ENCODE measurements at regions not wholly inside any gene's neighbourhood (a gene's known extent, or its start where the extent isn't known, plus 50 kb on each side); places are given as distances from the start of the nearest gene placed in this dataset.
"Not testable (repeated sequence)": the region's sequence is repeated elsewhere in the genome, so short reads cannot be mapped to it uniquely, and the experiment has no call there.

- ATAC-seq: no peak
- TF ChIP-seq RARB (CRISPR knock-in tag; IDR thresholded peaks at IDR 0.05) (no peak), BACH2 (CRISPR knock-in tag; IDR thresholded peaks at IDR 0.05; ENCODE audit: borderline replicate concordance) (no peak), ZC3H10 (CRISPR knock-in tag; IDR thresholded peaks at IDR 0.05) (no peak), ZNF70 (CRISPR knock-in tag; IDR thresholded peaks at IDR 0.05) (no peak), ZFP3 (CRISPR knock-in tag; IDR thresholded peaks at IDR 0.05) (no peak), TCF4 (CRISPR knock-in tag; IDR thresholded peaks at IDR 0.05; ENCODE audit: borderline replicate concordance) (no peak)
- TF ChIP-seq, protein P1, sequence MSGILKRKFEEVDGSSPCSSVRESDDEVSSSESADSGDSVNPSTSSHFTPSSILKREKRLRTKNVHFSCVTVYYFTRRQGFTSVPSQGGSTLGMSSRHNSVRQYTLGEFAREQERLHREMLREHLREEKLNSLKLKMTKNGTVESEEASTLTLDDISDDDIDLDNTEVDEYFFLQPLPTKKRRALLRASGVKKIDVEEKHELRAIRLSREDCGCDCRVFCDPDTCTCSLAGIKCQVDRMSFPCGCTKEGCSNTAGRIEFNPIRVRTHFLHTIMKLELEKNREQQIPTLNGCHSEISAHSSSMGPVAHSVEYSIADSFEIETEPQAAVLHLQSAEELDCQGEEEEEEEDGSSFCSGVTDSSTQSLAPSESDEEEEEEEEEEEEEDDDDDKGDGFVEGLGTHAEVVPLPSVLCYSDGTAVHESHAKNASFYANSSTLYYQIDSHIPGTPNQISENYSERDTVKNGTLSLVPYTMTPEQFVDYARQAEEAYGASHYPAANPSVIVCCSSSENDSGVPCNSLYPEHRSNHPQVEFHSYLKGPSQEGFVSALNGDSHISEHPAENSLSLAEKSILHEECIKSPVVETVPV (CRISPR knock-in tag; IDR thresholded peaks at IDR 0.05): no peak
- TF ChIP-seq, protein P2, sequence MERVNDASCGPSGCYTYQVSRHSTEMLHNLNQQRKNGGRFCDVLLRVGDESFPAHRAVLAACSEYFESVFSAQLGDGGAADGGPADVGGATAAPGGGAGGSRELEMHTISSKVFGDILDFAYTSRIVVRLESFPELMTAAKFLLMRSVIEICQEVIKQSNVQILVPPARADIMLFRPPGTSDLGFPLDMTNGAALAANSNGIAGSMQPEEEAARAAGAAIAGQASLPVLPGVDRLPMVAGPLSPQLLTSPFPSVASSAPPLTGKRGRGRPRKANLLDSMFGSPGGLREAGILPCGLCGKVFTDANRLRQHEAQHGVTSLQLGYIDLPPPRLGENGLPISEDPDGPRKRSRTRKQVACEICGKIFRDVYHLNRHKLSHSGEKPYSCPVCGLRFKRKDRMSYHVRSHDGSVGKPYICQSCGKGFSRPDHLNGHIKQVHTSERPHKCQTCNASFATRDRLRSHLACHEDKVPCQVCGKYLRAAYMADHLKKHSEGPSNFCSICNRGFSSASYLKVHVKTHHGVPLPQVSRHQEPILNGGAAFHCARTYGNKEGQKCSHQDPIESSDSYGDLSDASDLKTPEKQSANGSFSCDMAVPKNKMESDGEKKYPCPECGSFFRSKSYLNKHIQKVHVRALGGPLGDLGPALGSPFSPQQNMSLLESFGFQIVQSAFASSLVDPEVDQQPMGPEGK (CRISPR knock-in tag; IDR thresholded peaks at IDR 0.05; ENCODE audit: borderline replicate concordance): no peak
These were observed 336.3 kb downstream of the PPP1R3A start for GRCh38 chr7:113582471-113582870.

DNA sequence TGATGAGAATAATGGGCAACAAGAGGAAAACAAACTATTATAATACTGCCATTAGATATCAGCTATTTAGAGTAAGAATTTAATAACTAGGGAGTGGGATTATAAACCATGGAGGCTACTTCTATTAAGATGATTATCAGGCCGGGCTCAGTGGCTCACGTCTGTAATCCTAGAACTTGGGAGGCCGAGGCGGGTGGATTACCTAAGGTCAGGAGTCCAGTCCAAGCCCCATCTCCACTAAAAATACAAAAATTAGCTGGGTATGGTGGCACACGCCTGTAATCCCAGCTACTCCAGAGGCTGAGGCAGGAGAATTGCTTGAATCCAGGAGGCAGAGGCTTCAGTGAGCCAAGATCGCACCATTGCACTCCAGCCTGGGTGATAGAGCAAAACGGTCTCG, 355.6 kb downstream of the PPP1R3A start:
- not testable (repeated sequence) for ATAC-seq

- TF ChIP-seq TCF4 (CRISPR knock-in tag; IDR thresholded peaks at IDR 0.05; ENCODE audit: borderline replicate concordance): no peak
- TF ChIP-seq ZFP3 (CRISPR knock-in tag; IDR thresholded peaks at IDR 0.05): no peak
- no peak for TF ChIP-seq CSDC2 (CRISPR knock-in tag; IDR thresholded peaks at IDR 0.05)
- TF ChIP-seq ESRRG (CRISPR knock-in tag; IDR thresholded peaks at IDR 0.05): no peak
- TF ChIP-seq TOX (CRISPR knock-in tag; IDR thresholded peaks at IDR 0.05; ENCODE audit: borderline replicate concordance): no peak
- TF ChIP-seq, protein P3, sequence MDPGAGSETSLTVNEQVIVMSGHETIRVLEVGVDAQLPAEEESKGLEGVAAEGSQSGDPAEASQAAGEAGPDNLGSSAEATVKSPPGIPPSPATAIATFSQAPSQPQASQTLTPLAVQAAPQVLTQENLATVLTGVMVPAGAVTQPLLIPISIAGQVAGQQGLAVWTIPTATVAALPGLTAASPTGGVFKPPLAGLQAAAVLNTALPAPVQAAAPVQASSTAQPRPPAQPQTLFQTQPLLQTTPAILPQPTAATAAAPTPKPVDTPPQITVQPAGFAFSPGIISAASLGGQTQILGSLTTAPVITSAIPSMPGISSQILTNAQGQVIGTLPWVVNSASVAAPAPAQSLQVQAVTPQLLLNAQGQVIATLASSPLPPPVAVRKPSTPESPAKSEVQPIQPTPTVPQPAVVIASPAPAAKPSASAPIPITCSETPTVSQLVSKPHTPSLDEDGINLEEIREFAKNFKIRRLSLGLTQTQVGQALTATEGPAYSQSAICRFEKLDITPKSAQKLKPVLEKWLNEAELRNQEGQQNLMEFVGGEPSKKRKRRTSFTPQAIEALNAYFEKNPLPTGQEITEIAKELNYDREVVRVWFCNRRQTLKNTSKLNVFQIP (CRISPR knock-in tag; IDR thresholded peaks at IDR 0.05; ENCODE audit: borderline replicate concordance, low read depth): no peak
- no peak for TF ChIP-seq SNAI2 (CRISPR knock-in tag; IDR thresholded peaks at IDR 0.05)
- TF ChIP-seq, protein P1 (CRISPR knock-in tag; IDR thresholded peaks at IDR 0.05): no peak
- TF ChIP-seq PPARA (CRISPR knock-in tag; IDR thresholded peaks at IDR 0.05; ENCODE audit: borderline replicate concordance): no peak
- no peak for TF ChIP-seq BACH2 (CRISPR knock-in tag; IDR thresholded peaks at IDR 0.05; ENCODE audit: borderline replicate concordance)
- no peak for TF ChIP-seq ARNTL (CRISPR knock-in tag; IDR thresholded peaks at IDR 0.05; ENCODE audit: borderline replicate concordance, low read depth)
- TF ChIP-seq, protein P2 (CRISPR knock-in tag; IDR thresholded peaks at IDR 0.05; ENCODE audit: borderline replicate concordance): no peak
- no peak for ATAC-seq
These were observed 356.0 kb downstream of the PPP1R3A start for GRCh38 chr7:113562801-113563200.

- ATAC-seq: no peak
- no peak for TF ChIP-seq BACH2 (CRISPR knock-in tag; IDR thresholded peaks at IDR 0.05; ENCODE audit: borderline replicate concordance)
These were observed 356.6 kb downstream of the PPP1R3A start for GRCh38 chr7:113562242-113562641.

DNA sequence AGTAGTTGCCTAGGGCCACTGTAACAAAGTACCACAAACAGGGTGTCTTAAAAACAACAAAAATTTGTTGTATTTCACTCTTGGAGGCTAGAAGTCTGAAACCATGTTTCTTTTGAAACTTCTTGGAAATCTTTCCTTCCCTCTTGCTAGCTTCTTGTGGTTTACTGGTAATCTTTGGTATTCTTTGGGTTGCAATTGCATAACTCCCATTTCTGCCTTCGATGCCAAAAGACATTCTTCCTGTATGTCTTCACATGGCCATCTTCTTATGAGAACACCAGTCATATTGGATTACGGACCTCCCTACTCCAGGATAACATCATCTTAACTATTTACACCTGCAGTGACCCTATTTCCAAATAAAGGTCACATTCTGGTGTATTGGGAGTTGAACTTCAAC, 357.4 kb downstream of the PPP1R3A start:
- ATAC-seq: no peak
- TF ChIP-seq ZC3H10 (CRISPR knock-in tag; IDR thresholded peaks at IDR 0.05) (no peak), ZNF8 (CRISPR knock-in tag; IDR thresholded peaks at IDR 0.05) (no peak), SNAI2 (CRISPR knock-in tag; IDR thresholded peaks at IDR 0.05) (no peak), ISL1 (CRISPR knock-in tag; IDR thresholded peaks at IDR 0.05) (no peak), RARB (CRISPR knock-in tag; IDR thresholded peaks at IDR 0.05) (no peak), TSHZ2 (CRISPR knock-in tag; IDR thresholded peaks at IDR 0.05) (no peak), CSDC2 (CRISPR knock-in tag; IDR thresholded peaks at IDR 0.05) (no peak), TCF4 (CRISPR knock-in tag; IDR thresholded peaks at IDR 0.05; ENCODE audit: borderline replicate concordance) (no peak), ZFP30 (CRISPR knock-in tag; IDR thresholded peaks at IDR 0.05) (no peak), ZNF565 (CRISPR knock-in tag; conservative IDR thresholded peaks at IDR 0.05; ENCODE audit: low read depth) (no peak)
- TF ChIP-seq, protein P3 (CRISPR knock-in tag; IDR thresholded peaks at IDR 0.05; ENCODE audit: borderline replicate concordance, low read depth): no peak
